ENCODE measurements at regions not wholly inside any gene's neighbourhood (a gene's known extent, or its start where the extent isn't known, plus 50 kb on each side); places are given as distances from the start of the nearest gene placed in this dataset.

DNA sequence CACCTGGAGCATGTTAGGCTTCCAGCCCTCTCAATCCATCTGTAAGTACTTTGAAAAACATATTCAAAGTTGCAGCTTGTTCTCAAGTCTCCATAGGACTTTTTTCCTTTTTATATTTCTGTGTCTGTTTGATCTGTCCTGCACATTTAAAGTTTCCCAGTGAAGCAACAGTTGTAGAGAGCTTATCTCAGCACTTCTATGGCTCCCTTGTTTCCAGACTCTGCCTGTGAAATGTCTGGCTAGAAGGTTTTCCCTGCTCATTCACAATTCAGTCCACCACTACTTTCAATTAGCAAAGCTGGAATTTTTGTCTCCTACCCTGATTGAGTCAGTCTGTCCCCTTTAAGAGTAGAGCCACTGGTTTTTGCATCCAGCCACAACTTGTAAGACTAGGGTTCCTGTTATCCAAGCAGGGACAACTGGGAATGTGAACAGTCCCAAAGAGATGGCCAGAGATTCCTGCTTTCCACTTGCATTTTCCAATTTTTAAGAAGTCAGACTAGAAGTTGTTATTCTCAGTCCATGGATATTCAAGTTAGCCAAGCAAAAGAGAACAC, 116.1 kb downstream of the GASK1B start:
- Histone ChIP-seq H3K27me3 (ENCODE audit: control insufficient read depth, low read length) (no peaks in the 10 kb centered on the region), H3K4me1 (ENCODE audit: control insufficient read depth, low read length) (no peaks in the 10 kb centered on the region), H3K9me2 (replicated peaks; ENCODE audit: control insufficient read depth, low read length) (no peaks in the 10 kb centered on the region), H4K20me1 (ENCODE audit: control insufficient read depth, insufficient read depth, low read depth, low read length) (no peaks in the 10 kb centered on the region), H3K36me3 (ENCODE audit: control insufficient read depth, low read length) (no peaks in the 10 kb centered on the region), H3K27ac (ENCODE audit: low read depth, low read length) (no peak overlapping the region), H3K79me2 (ENCODE audit: control insufficient read depth, low read length) (no peaks in the 10 kb centered on the region), H3K4me3 (ENCODE audit: low read length) (no peak overlapping the region), H3F3A (ENCODE audit: control insufficient read depth, insufficient read depth) (no peaks in the 10 kb centered on the region), H3K4me2 (ENCODE audit: low read length) (no peak overlapping the region), H3K9me3 (ENCODE audit: control insufficient read depth, insufficient read depth, low read length) (no peaks in the 10 kb centered on the region)
- no peak for TF ChIP-seq EZH2phosphoT487 (IDR thresholded peaks at IDR 0.05; ENCODE audit: borderline replicate concordance, low read length)
- TF ChIP-seq, protein P1, sequence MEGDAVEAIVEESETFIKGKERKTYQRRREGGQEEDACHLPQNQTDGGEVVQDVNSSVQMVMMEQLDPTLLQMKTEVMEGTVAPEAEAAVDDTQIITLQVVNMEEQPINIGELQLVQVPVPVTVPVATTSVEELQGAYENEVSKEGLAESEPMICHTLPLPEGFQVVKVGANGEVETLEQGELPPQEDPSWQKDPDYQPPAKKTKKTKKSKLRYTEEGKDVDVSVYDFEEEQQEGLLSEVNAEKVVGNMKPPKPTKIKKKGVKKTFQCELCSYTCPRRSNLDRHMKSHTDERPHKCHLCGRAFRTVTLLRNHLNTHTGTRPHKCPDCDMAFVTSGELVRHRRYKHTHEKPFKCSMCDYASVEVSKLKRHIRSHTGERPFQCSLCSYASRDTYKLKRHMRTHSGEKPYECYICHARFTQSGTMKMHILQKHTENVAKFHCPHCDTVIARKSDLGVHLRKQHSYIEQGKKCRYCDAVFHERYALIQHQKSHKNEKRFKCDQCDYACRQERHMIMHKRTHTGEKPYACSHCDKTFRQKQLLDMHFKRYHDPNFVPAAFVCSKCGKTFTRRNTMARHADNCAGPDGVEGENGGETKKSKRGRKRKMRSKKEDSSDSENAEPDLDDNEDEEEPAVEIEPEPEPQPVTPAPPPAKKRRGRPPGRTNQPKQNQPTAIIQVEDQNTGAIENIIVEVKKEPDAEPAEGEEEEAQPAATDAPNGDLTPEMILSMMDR (IDR thresholded peaks at IDR 0.05; ENCODE audit: low read depth, low read length, poor library complexity, severe bottlenecking) = no peak

DNA sequence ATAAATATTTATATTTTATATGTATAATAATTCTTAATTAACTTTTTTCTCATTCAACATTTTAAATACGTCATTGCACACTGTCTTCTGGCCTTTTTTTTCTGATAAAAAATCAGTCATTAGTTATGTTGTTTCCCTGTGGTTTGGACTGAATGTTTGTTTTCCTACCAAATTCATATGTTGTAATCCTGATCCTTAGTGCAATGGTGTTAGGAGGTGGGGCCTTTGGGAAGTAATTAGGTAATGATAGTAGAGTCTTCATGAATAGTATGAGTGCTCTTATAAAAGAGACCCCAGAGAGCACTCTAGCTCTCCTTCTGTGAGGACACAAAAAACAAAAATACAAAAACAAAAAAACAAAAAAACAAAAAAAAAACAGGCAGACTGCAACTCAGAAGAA, 117.2 kb downstream of the GASK1B start:
- H3K79me2 ChIP-seq (ENCODE audit: control insufficient read depth, low read length) = no peaks in the 10 kb centered on the region
- H3F3A ChIP-seq (ENCODE audit: control insufficient read depth, insufficient read depth) = no peaks in the 10 kb centered on the region
- no peaks in the 10 kb centered on the region for H3K27me3 ChIP-seq (ENCODE audit: control insufficient read depth, low read length)
- H3K36me3 ChIP-seq (ENCODE audit: control insufficient read depth, low read length) = no peaks in the 10 kb centered on the region
- H3K9me2 ChIP-seq (replicated peaks; ENCODE audit: control insufficient read depth, low read length) = no peaks in the 10 kb centered on the region
- H3K4me3 ChIP-seq (ENCODE audit: low read length) = no peak overlapping the region
- TF ChIP-seq EZH2phosphoT487 (IDR thresholded peaks at IDR 0.05; ENCODE audit: borderline replicate concordance, low read length) = no peak
- TF ChIP-seq, protein P1 (IDR thresholded peaks at IDR 0.05; ENCODE audit: low read depth, low read length, poor library complexity, severe bottlenecking) = no peak
- H3K27ac ChIP-seq (ENCODE audit: low read depth, low read length) = no peak overlapping the region
- no peaks in the 10 kb centered on the region for H3K9me3 ChIP-seq (ENCODE audit: control insufficient read depth, insufficient read depth, low read length)
- H4K20me1 ChIP-seq (ENCODE audit: control insufficient read depth, insufficient read depth, low read depth, low read length) = no peaks in the 10 kb centered on the region
- no peak overlapping the region for H3K4me2 ChIP-seq (ENCODE audit: low read length)
- no peaks in the 10 kb centered on the region for H3K4me1 ChIP-seq (ENCODE audit: control insufficient read depth, low read length)

DNA sequence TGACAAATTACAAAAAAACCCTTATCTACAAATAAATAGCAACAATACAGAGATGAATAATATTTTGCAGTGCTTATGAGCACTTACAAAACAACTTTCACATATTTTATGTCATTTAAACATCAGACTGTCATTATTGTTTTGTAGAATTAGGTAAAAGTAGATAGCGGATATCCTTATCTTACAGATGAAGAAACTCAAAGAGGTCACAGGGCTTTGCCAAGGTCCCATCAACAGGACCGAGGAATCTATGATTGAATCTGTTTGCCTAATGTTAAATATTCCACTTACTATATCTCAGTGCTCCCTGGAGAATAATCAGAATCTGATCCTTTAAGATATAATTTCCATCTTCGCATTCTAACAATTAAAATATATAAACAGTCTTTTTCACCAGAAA, 119.0 kb downstream of the GASK1B start:
- no peaks in the 10 kb centered on the region for H3K4me1 ChIP-seq (ENCODE audit: control insufficient read depth, low read length)
- H3K27ac ChIP-seq (ENCODE audit: low read depth, low read length) = no peak overlapping the region
- H3K4me2 ChIP-seq (ENCODE audit: low read length) = no peak overlapping the region
- H3K9me3 ChIP-seq (ENCODE audit: control insufficient read depth, insufficient read depth, low read length) = no peaks in the 10 kb centered on the region
- H3K9me2 ChIP-seq (replicated peaks; ENCODE audit: control insufficient read depth, low read length) = no peaks in the 10 kb centered on the region
- H3K27me3 ChIP-seq (ENCODE audit: control insufficient read depth, low read length) = no peaks in the 10 kb centered on the region
- H3K36me3 ChIP-seq (ENCODE audit: control insufficient read depth, low read length) = no peaks in the 10 kb centered on the region
- no peaks in the 10 kb centered on the region for H4K20me1 ChIP-seq (ENCODE audit: control insufficient read depth, insufficient read depth, low read depth, low read length)
- no peaks in the 10 kb centered on the region for H3F3A ChIP-seq (ENCODE audit: control insufficient read depth, insufficient read depth)
- H3K4me3 ChIP-seq (ENCODE audit: low read length) = no peak overlapping the region
- no peaks in the 10 kb centered on the region for H3K79me2 ChIP-seq (ENCODE audit: control insufficient read depth, low read length)
- TF ChIP-seq EZH2phosphoT487 (IDR thresholded peaks at IDR 0.05; ENCODE audit: borderline replicate concordance, low read length) = no peak
- TF ChIP-seq, protein P1 (IDR thresholded peaks at IDR 0.05; ENCODE audit: low read depth, low read length, poor library complexity, severe bottlenecking) = no peak

Data from DOHH2 (cell line).